Endodermal cell (in vitro differentiated cells): ENCODE measurements at regions not wholly inside any gene's neighbourhood (a gene's known extent, or its start where the extent isn't known, plus 50 kb on each side); places are given as distances from the start of the nearest gene placed in this dataset.

Experiments used
- DNase-seq: peaks from one replicate; pipeline ENCODE4 v3.0.0-alpha.2; 2017
- H3K27ac ChIP-seq: 2 replicates; pipeline ENCODE4 v1.5.1; 2013; ENCODE audit warnings: mild to moderate bottlenecking, low read depth, low read length, moderate library complexity
- H3K27me3 ChIP-seq: 2 replicates; pipeline ENCODE4 v1.6.1; 2013; ENCODE audit warnings: mild to moderate bottlenecking, low read length, moderate library complexity; ENCODE audit not compliant: insufficient read depth, control insufficient read depth, poor library complexity, severe bottlenecking
- H3K36me3 ChIP-seq: 2 replicates; pipeline ENCODE4 v1.7.0; 2013; ENCODE audit warnings: mild to moderate bottlenecking, low read length, moderate library complexity; ENCODE audit not compliant: control insufficient read depth, insufficient read depth
- H3K4me1 ChIP-seq: one replicate; pipeline ENCODE4 v1.7.0; 2013; ENCODE audit warnings: low read length; ENCODE audit not compliant: control insufficient read depth, insufficient read depth
- H3K4me3 ChIP-seq: 2 replicates; pipeline ENCODE4 v1.5.1; 2013; ENCODE audit warnings: mild to moderate bottlenecking, low read length, moderate library complexity
- H3K9ac ChIP-seq: 2 replicates; pipeline ENCODE4 v1.6.1; 2013; ENCODE audit warnings: mild to moderate bottlenecking, low read length, moderate library complexity; ENCODE audit not compliant: poor library complexity, severe bottlenecking; ENCODE audit errors: extremely low read depth
- H3K9me3 ChIP-seq: 2 replicates; pipeline ENCODE4 v1.6.1; 2013; ENCODE audit warnings: mild to moderate bottlenecking, low read length, moderate library complexity; ENCODE audit not compliant: control insufficient read depth
- H3K27ac Mint-ChIP-seq: 2 replicates; pipeline ENCODE4 v1.8.0; 2020; ENCODE audit warnings: mixed read lengths
- H3K27me3 Mint-ChIP-seq: 2 replicates; pipeline ENCODE4 v1.8.0; 2021; ENCODE audit warnings: mild to moderate bottlenecking, mixed read lengths; ENCODE audit not compliant: insufficient read depth
- H3K36me3 Mint-ChIP-seq: 2 replicates; pipeline ENCODE4 v1.8.0; 2020; ENCODE audit warnings: low read depth, mixed read lengths
- H3K4me1 Mint-ChIP-seq: 2 replicates; pipeline ENCODE4 v1.8.0; 2020; ENCODE audit warnings: mixed read lengths
- H3K4me3 Mint-ChIP-seq: 2 replicates; pipeline ENCODE4 v1.8.0; 2020; ENCODE audit warnings: mild to moderate bottlenecking, moderate library complexity, mixed read lengths
- H3K9me3 Mint-ChIP-seq: 2 replicates; pipeline ENCODE4 v1.8.0; 2020; ENCODE audit warnings: mild to moderate bottlenecking, mixed read lengths
- CTCF ChIP-seq: fragments of 200-600 bp; sonication (generic); conservative IDR thresholded peaks from 2 replicates; pipeline ENCODE4 v1.5.0; 2021; ENCODE audit warnings: antibody characterized with exemption, mild to moderate bottlenecking
- WGBS, 2 experiments: methylation state at CpG; one replicate each; pipeline versions ENCODE4 v1.1.5 to v1.1.7; 2013; ENCODE audit warnings: missing lambda C conversion rate in 2 of 2, mixed read lengths in 1 of 2; ENCODE audit not compliant: insufficient coverage in 1 of 2, insufficient read length in 1 of 2; 5-methylcytosine and 5-hydroxymethylcytosine counted together

GRCh38 chr12:5262885-5263284 is 169.0 kb upstream of the NTF3 start:
- Histone ChIP-seq H3K36me3 (no peaks in the 10 kb centered on the region), H3K27me3 (no peaks in the 10 kb centered on the region), H3K9ac (no peak overlapping the region), H3K9me3 (no peaks in the 10 kb centered on the region), H3K27ac (no peak overlapping the region), H3K4me3 (no peak overlapping the region), H3K4me1 (peaks cover 5% of the 10 kb centered on the region)
- 77 to 85% methylated on average over 2 of the region's 2 CpGs for WGBS, 2 experiments
- no peak for DNase-seq
- TF ChIP-seq CTCF: no peak
- no peak overlapping the region for H3K4me3 Mint-ChIP-seq
- H3K27me3 Mint-ChIP-seq: no peaks in the 10 kb centered on the region
- H3K9me3 Mint-ChIP-seq: peaks cover 11% of the 10 kb centered on the region
- H3K27ac Mint-ChIP-seq: no peak overlapping the region
- H3K4me1 Mint-ChIP-seq: peaks cover 19% of the 10 kb centered on the region
- H3K36me3 Mint-ChIP-seq: no peaks in the 10 kb centered on the region

GRCh38 chr12:5264006-5264405 is 167.9 kb upstream of the NTF3 start:
- no peaks in the 10 kb centered on the region for H3K27me3 Mint-ChIP-seq

GRCh38 chr12:5267603-5268423 is 164.1 kb upstream of the NTF3 start:
- 92% methylated on average over 2 to 9 of the region's 9 CpGs for WGBS, 2 experiments
- Histone ChIP-seq H3K27me3 (no peaks in the 10 kb centered on the region), H3K27ac (no peak overlapping the region), H3K9ac (no peak overlapping the region), H3K4me3 (no peak overlapping the region), H3K4me1 (peaks cover 15% of the 10 kb centered on the region), H3K9me3 (no peaks in the 10 kb centered on the region), H3K36me3 (no peaks in the 10 kb centered on the region)
- no peaks in the 10 kb centered on the region for H3K27me3 Mint-ChIP-seq
- peaks cover 11% of the 10 kb centered on the region for H3K9me3 Mint-ChIP-seq
- H3K27ac Mint-ChIP-seq: no peak overlapping the region
- peak; percentile 59 for DNase-seq
- peaks cover 7% of the 10 kb centered on the region for H3K36me3 Mint-ChIP-seq
- TF ChIP-seq CTCF: no peak
- no peak overlapping the region for H3K4me3 Mint-ChIP-seq
- H3K4me1 Mint-ChIP-seq: peaks cover 29% of the 10 kb centered on the region

More at GRCh38 chr12:5264006-5264405, 167.9 kb upstream of the NTF3 start:
- H3K4me3 ChIP-seq: no peak overlapping the region
- H3K4me3 Mint-ChIP-seq: no peak overlapping the region
- H3K27ac ChIP-seq: no peak overlapping the region
- peaks cover 23% of the 10 kb centered on the region for H3K4me1 Mint-ChIP-seq
- peaks cover 11% of the 10 kb centered on the region for H3K9me3 Mint-ChIP-seq
- no peaks in the 10 kb centered on the region for H3K36me3 Mint-ChIP-seq
- no peak overlapping the region for H3K27ac Mint-ChIP-seq
- no peak for TF ChIP-seq CTCF
- no peak for DNase-seq
- H3K4me1 ChIP-seq: peaks cover 15% of the 10 kb centered on the region
- no peaks in the 10 kb centered on the region for H3K27me3 ChIP-seq
- 92% methylated on average over 2 of the region's 2 CpGs for WGBS, 2 experiments
- no peak overlapping the region for H3K9ac ChIP-seq
- H3K36me3 ChIP-seq: no peaks in the 10 kb centered on the region
- no peaks in the 10 kb centered on the region for H3K9me3 ChIP-seq
